HG03064 (cell line): ENCODE measurements at regions not wholly inside any gene's neighbourhood (a gene's known extent, or its start where the extent isn't known, plus 50 kb on each side); places are given as distances from the start of the nearest gene placed in this dataset.

ENCODE experiments used
- ATAC-seq: cut with Tn5 transposase; IDR thresholded peaks from one replicate; pipeline ENCODE4 v1.9.1; 2021; ENCODE audit warnings: low read depth; ENCODE audit not compliant: unreplicated experiment

GRCh38 chr9:118028225-118028624 is 324.0 kb downstream of the TLR4 start:
- ATAC-seq = no peak

- no peak for ATAC-seq
These were observed 325.2 kb downstream of the TLR4 start for GRCh38 chr9:118029425-118029824.

- ATAC-seq = no peak
These were observed 330.5 kb downstream of the TLR4 start for GRCh38 chr9:118034701-118035100.

- ATAC-seq = no peak
These were observed 334.5 kb downstream of the TLR4 start for GRCh38 chr9:118038713-118039112.

- no peak for ATAC-seq
These were observed 354.0 kb downstream of the TLR4 start for GRCh38 chr9:118058227-118058626.

- ATAC-seq = no peak
These were observed 355.5 kb downstream of the TLR4 start for GRCh38 chr9:118059484-118060278.

GRCh38 chr9:118083161-118083560 is 379.0 kb downstream of the TLR4 start:
- no peak for ATAC-seq

- ATAC-seq = no peak
These were observed 383.9 kb downstream of the TLR4 start for GRCh38 chr9:118088090-118088489.

GRCh38 chr9:118091226-118091625 is 387.0 kb downstream of the TLR4 start:
- no peak for ATAC-seq

- no peak for ATAC-seq
These were observed 387.7 kb downstream of the TLR4 start for GRCh38 chr9:118091711-118092500.

- ATAC-seq = no peak
These were observed 390.2 kb downstream of the TLR4 start for GRCh38 chr9:118094387-118094786.

GRCh38 chr9:118100529-118101419 is 396.6 kb downstream of the TLR4 start:
- no peak for ATAC-seq

GRCh38 chr9:118104363-118104762 is 400.2 kb downstream of the TLR4 start:
- no peak for ATAC-seq

GRCh38 chr9:118108971-118109370 is 404.8 kb downstream of the TLR4 start:
- ATAC-seq = no peak

- ATAC-seq = no peak
These were observed 405.3 kb downstream of the TLR4 start for GRCh38 chr9:118109542-118109941.

- no peak for ATAC-seq
These were observed 417.2 kb downstream of the TLR4 start for GRCh38 chr9:118121361-118121760.

GRCh38 chr9:118128313-118128712 is 424.1 kb downstream of the TLR4 start:
- no peak for ATAC-seq

GRCh38 chr9:118129541-118129940 is 425.3 kb downstream of the TLR4 start:
- ATAC-seq = no peak

GRCh38 chr9:118148990-118149389 is 444.8 kb downstream of the TLR4 start:
- ATAC-seq = no peak

GRCh38 chr9:118156846-118157245 is 452.6 kb downstream of the TLR4 start:
- no peak for ATAC-seq

GRCh38 chr9:118162716-118163115 is 458.5 kb downstream of the TLR4 start:
- no peak for ATAC-seq
